Transverse colon (tissue), 4 donors: ENCODE measurements at regions not wholly inside any gene's neighbourhood (a gene's known extent, or its start where the extent isn't known, plus 50 kb on each side); places are given as distances from the start of the nearest gene placed in this dataset.

ENCODE experiments used
- DNase-seq: peaks from one replicate; pipeline ENCODE4 v3.0.0-alpha.2; 2019
- H3K27ac ChIP-seq, 4 donors: fragments of 200-600 bp; sonication (generic); 2 replicates each; pipeline ENCODE4 v1.5.1; 2016 to 2018; ENCODE audit warnings: inconsistent platforms in 4 of 4
- H3K27me3 ChIP-seq: fragments of 200-600 bp; sonication (generic); 2 replicates; pipeline ENCODE4 v1.5.1; 2017; ENCODE audit warnings: inconsistent platforms
- H3K36me3 ChIP-seq, 4 donors: fragments of 200-600 bp; sonication (generic); 2 replicates each; pipeline ENCODE4 v1.5.1; 2017 to 2019; ENCODE audit warnings: inconsistent platforms in 4 of 4
- H3K4me1 ChIP-seq, 4 donors: fragments of 200-600 bp; sonication (generic); 2 replicates each; pipeline ENCODE4 v1.5.1; 2017 to 2020; ENCODE audit warnings: inconsistent platforms in 4 of 4
- H3K4me3 ChIP-seq, 4 donors: fragments of 200-600 bp; sonication (generic); 1 replicate in 1 of 4; 2 replicates in 3 of 4; pipeline versions ENCODE4 v1.5.1 to v1.6.1; 2017 to 2019; ENCODE audit warnings: inconsistent platforms in 4 of 4
- H3K9me3 ChIP-seq, 2 donors: fragments of 200-600 bp; sonication (generic); 2 replicates each; pipeline ENCODE4 v1.5.1; 2017 to 2019; ENCODE audit warnings: inconsistent platforms in 2 of 2
- EP300 ChIP-seq: sonication (generic); formaldehyde crosslinking; IDR thresholded peaks from one replicate; pipeline ENCODE4 v1.6.1; 2017; ENCODE audit warnings: antibody characterized with exemption, low read depth
- POLR2A ChIP-seq: fragments of 450-650 bp; IDR thresholded peaks from one replicate; pipeline ENCODE4 v1.6.1; 2016; ENCODE audit warnings: antibody characterized with exemption, mild to moderate bottlenecking, moderate library complexity
- POLR2AphosphoS5 ChIP-seq, 3 donors: sonication (generic); formaldehyde crosslinking; IDR thresholded peaks; one replicate each; pipeline ENCODE4 v1.6.1; 2016; ENCODE audit warnings: antibody characterized with exemption in 3 of 3
- WGBS, 2 donors: methylation state at CpG; one replicate each; pipeline ENCODE4 v1.1.5; 2018; ENCODE audit warnings: low coverage in 1 of 2; 5-methylcytosine and 5-hydroxymethylcytosine counted together
- in situ Hi-C, 4 donors: fragments of 200-750 bp; cut with MboI; loops; one replicate each; pipeline versions ENCODE4 v1.15.0 to v1.15.1; 2017; ENCODE audit warnings: low sequenced_read_pairs in 3 of 4, low pct_ligation_motif_present in 1 of 4, low pct_unique_long_range_greater_than_20kb in 1 of 4
- intact Hi-C: fragments of 100-400 bp; cut with DNase I; formaldehyde crosslinking; loops from one replicate; pipeline ENCODE4 v1.15.1; 2023; ENCODE audit warnings: low total_unique reads
- TF ChIP-seq, protein P1 (sequence below), 5 experiments: fragments of 200-600 bp in 3 of 5; fragments of 450-650 bp in 2 of 5; sonication (generic) in 3 of 5; IDR thresholded peaks; 1 replicate in 2 of 5; 2 replicates in 3 of 5; pipeline ENCODE4 v1.5.1; 2016 to 2017; ENCODE audit warnings: antibody characterized with exemption in 5 of 5, inconsistent platforms in 3 of 5, mild to moderate bottlenecking in 2 of 5, moderate library complexity in 1 of 5

DNA sequence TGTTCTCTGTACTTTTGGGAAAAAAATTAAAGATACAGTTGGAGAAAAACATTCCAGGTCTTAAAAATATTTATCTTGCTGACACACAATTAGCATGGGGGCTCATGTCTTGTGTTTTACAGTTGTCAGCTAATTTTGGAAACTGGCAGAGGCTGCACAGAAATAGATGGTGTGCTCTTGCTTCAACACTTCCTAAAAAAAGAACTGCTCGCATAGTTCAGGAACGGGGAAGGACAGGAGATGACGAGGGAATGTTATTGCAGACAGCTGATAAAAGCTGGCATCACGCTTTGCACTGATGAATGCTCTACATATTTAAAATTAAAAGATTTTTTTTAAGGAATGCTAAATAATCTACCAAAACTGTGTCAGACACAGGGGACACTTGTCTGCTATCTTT is 103.5 kb upstream of the CELF2 start:
- in situ Hi-C loops (no loop called here), intact Hi-C loops (no loop called here)
- TF ChIP-seq POLR2A (no peak), EP300 (no peak), POLR2AphosphoS5 (IDR thresholded peaks at IDR 0.05) (no peak)
- TF ChIP-seq, protein P1, sequence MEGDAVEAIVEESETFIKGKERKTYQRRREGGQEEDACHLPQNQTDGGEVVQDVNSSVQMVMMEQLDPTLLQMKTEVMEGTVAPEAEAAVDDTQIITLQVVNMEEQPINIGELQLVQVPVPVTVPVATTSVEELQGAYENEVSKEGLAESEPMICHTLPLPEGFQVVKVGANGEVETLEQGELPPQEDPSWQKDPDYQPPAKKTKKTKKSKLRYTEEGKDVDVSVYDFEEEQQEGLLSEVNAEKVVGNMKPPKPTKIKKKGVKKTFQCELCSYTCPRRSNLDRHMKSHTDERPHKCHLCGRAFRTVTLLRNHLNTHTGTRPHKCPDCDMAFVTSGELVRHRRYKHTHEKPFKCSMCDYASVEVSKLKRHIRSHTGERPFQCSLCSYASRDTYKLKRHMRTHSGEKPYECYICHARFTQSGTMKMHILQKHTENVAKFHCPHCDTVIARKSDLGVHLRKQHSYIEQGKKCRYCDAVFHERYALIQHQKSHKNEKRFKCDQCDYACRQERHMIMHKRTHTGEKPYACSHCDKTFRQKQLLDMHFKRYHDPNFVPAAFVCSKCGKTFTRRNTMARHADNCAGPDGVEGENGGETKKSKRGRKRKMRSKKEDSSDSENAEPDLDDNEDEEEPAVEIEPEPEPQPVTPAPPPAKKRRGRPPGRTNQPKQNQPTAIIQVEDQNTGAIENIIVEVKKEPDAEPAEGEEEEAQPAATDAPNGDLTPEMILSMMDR (IDR thresholded peaks at IDR 0.05) = no peak
- Histone ChIP-seq H3K4me3 (no peak overlapping the region), H3K36me3 (no peaks in the 10 kb centered on the region), H3K9me3 (no peaks in the 10 kb centered on the region), H3K4me1 (peaks cover 0 to 5% (median 0%) of the 10 kb centered on the region in 4 donors), H3K27me3 (no peaks in the 10 kb centered on the region), H3K27ac (no peak overlapping the region)
- no peak for DNase-seq
- WGBS, 2 donors = 54 to 63% methylated on average over 4 of the region's 4 CpGs

DNA sequence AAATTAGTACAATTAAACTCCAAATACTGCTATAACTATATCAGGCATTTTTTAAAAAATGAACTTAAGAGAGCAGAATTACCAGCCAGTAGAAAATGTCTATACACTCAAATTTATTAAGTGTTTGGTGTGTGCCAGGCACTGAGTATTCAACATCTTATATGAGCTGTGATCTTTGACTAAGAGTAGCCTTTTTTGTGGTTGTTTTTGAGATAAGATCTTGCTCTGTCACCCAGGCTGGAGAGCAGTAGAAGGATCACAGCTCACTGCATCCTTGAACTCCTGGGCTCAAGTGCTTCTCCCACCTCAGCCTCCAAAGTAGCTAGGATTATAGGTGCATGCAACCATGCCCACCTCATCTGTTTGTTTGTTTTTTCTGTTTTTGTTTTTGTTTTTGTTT is 102.5 kb upstream of the CELF2 start:
- intact Hi-C loops (no loop called here), in situ Hi-C loops (no loop called here)
- H3K27ac ChIP-seq = no peak overlapping the region
- no peaks in the 10 kb centered on the region for H3K36me3 ChIP-seq
- H3K27me3 ChIP-seq = no peaks in the 10 kb centered on the region
- peaks cover 0 to 5% (median 0%) of the 10 kb centered on the region in 4 donors for H3K4me1 ChIP-seq
- no peak overlapping the region for H3K4me3 ChIP-seq
- TF ChIP-seq POLR2A (no peak), EP300 (no peak), POLR2AphosphoS5 (IDR thresholded peaks at IDR 0.05) (no peak)
- TF ChIP-seq, protein P1 (IDR thresholded peaks at IDR 0.05) = no peak
- no peaks in the 10 kb centered on the region for H3K9me3 ChIP-seq
- no peak for DNase-seq

DNA sequence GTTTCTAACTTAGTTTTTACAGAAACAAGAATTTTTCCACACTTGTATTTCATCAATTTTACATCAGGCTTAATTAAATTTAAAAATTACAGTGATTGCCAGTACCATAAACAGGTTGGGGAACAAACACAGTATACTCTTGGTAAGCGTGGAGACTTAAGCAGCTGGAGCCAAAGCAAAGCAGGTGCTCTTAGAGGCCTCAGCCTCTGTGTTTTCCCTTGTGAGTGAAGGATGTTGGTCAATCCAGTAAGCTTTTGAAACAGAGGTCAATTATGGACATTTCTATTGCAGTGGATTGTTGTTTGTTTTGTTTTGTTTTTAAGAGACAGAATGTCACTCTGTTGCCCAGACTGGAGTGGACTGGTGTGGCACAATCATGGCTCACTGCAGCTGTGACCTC is 100.6 kb upstream of the CELF2 start:
- DNase-seq = no peak
- intact Hi-C loops = no loop called here

DNA sequence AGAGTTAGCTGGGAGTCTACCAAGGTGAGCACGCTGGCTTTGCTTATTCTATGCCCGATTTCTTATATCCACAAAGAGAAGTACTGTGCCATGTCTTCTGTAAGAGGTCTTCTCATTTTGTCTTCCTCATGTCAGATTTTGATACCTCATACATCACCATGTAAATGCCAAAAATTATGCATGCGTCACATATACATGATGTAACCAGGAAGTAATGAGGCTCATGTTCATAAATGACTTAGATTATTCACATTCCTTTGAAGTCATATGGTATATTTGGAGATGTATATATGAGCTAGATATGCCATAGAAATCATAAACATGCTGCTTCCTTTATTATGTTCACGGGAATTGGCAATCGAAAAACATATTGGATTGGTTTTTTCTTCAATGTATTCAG is 97.7 kb upstream of the CELF2 start:
- intact Hi-C loops = no loop called here
- H3K36me3 ChIP-seq = no peaks in the 10 kb centered on the region
- DNase-seq = no peak
- no peaks in the 10 kb centered on the region for H3K9me3 ChIP-seq
- no peak overlapping the region for H3K4me3 ChIP-seq
- no peaks in the 10 kb centered on the region for H3K4me1 ChIP-seq
- H3K27ac ChIP-seq = no peak overlapping the region
- no peaks in the 10 kb centered on the region for H3K27me3 ChIP-seq
- in situ Hi-C loops = no loop called here
- 79 to 80% methylated on average over 5 of the region's 5 CpGs for WGBS, 2 donors
- TF ChIP-seq POLR2AphosphoS5 (IDR thresholded peaks at IDR 0.05) (no peak), POLR2A (no peak), EP300 (no peak)
- TF ChIP-seq, protein P1 (IDR thresholded peaks at IDR 0.05) = no peak

More for the DNA sequence above, 100.6 kb upstream of the CELF2 start:
- no peaks in the 10 kb centered on the region for H3K9me3 ChIP-seq
- no peaks in the 10 kb centered on the region for H3K27me3 ChIP-seq
- H3K27ac ChIP-seq = no peak overlapping the region
- no peak overlapping the region for H3K4me3 ChIP-seq
- no peak for TF ChIP-seq POLR2AphosphoS5 (IDR thresholded peaks at IDR 0.05)
- TF ChIP-seq EP300 = no peak
- TF ChIP-seq, protein P1 (IDR thresholded peaks at IDR 0.05) = no peak
- TF ChIP-seq POLR2A = no peak
- no peaks in the 10 kb centered on the region for H3K36me3 ChIP-seq
- H3K4me1 ChIP-seq = peaks cover 0 to 2% (median 0%) of the 10 kb centered on the region in 4 donors
- in situ Hi-C loops = no loop called here
- 64 to 77% methylated on average over 1 of the region's 1 CpG for WGBS, 2 donors
